Neural cell (in vitro differentiated cells): ENCODE measurements at regions not wholly inside any gene's neighbourhood (a gene's known extent, or its start where the extent isn't known, plus 50 kb on each side); places are given as distances from the start of the nearest gene placed in this dataset.

ENCODE experiments used
- CTCF ChIP-seq: fragments of 450-650 bp; IDR thresholded peaks from 2 replicates; pipeline ENCODE4 v1.5.1; 2014; ENCODE audit warnings: antibody characterized with exemption, mild to moderate bottlenecking, moderate library complexity; ENCODE audit not compliant: poor library complexity, severe bottlenecking
- EP300 ChIP-seq: fragments of 450-650 bp; conservative IDR thresholded peaks from 2 replicates; pipeline ENCODE4 v1.6.1; 2014; ENCODE audit warnings: antibody characterized with exemption, mild to moderate bottlenecking, moderate library complexity; ENCODE audit not compliant: poor library complexity, severe bottlenecking
- EZH2 ChIP-seq: fragments of 200-600, 300-800 bp; shearing (Covaris generic), sonication (generic); IDR thresholded peaks from 2 replicates; pipeline ENCODE4 v1.6.1; 2014; ENCODE audit warnings: antibody characterized with exemption, low read length, borderline replicate concordance, mild to moderate bottlenecking; ENCODE audit not compliant: insufficient read depth, poor library complexity, severe bottlenecking
- MXI1 ChIP-seq: fragments of 450-650 bp; conservative IDR thresholded peaks from 2 replicates; pipeline ENCODE4 v1.6.1; 2014; ENCODE audit warnings: antibody characterized with exemption, mild to moderate bottlenecking; ENCODE audit not compliant: poor library complexity, severe bottlenecking

- TF ChIP-seq EP300 (no peak), CTCF (no peak), EZH2 (no peak), MXI1 (no peak)
Observed at GRCh38 chr2:78416625-78417300, 608.7 kb upstream of the REG3G start.
